ENCODE measurements at regions not wholly inside any gene's neighbourhood (a gene's known extent, or its start where the extent isn't known, plus 50 kb on each side); places are given as distances from the start of the nearest gene placed in this dataset.

DNA sequence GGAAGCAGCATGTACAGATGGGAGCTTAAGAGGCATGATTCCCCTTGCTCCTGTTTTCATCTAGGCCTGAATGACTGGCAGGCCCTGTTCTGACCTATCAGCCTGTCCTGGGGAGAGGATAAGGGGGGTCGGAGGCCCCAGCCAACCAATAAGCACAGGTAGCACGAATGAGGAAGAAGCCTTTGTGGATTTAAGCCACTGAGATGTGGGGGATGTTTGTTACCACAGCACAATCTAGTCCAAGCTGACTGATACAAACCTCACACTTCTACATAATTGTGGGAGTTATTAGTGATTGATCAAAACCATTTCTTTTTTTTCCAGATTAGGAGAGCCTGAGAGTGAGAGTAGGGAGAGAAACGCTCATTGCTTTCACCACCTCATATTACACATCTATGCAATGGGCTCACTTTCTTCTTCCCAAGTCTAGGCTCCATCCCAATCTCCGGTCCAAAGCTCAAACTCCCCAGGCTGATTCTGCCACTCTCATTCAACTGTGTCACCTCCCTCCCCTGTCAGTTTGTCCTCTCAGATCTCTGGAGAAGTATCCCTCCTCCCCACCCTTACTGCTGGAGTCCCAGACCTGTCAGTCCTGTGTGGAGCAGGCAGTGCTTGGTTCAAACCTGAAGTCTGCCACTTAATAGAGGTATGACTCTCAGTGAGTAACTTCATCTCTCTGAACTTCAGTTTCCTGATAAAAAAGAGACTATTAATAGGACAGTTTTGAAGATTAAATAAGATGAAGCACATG is 220.5 kb downstream of the PTPRU start:
- no peak overlapping the region for H3K9ac ChIP-seq
- no peak overlapping the region for H2AFZ ChIP-seq (ENCODE audit: low read depth)
- H3K27ac ChIP-seq, result no peak overlapping the region
- no peaks in the 10 kb centered on the region for H3K36me3 ChIP-seq (ENCODE audit: insufficient read depth)
- H3K4me2 ChIP-seq, result no peak overlapping the region
- H3K4me1 ChIP-seq (ENCODE audit: low read depth, poor library complexity, severe bottlenecking), result no peaks in the 10 kb centered on the region
- H3K27me3 ChIP-seq (ENCODE audit: insufficient read depth, low read depth), result peaks cover 5% of the 10 kb centered on the region; the same call in 1 of the 2 replicates
- no peaks in the 10 kb centered on the region for H3K79me2 ChIP-seq (ENCODE audit: insufficient read depth, low read depth)
- no peaks in the 10 kb centered on the region for H4K20me1 ChIP-seq (ENCODE audit: insufficient read depth)
- TF ChIP-seq, protein P1, sequence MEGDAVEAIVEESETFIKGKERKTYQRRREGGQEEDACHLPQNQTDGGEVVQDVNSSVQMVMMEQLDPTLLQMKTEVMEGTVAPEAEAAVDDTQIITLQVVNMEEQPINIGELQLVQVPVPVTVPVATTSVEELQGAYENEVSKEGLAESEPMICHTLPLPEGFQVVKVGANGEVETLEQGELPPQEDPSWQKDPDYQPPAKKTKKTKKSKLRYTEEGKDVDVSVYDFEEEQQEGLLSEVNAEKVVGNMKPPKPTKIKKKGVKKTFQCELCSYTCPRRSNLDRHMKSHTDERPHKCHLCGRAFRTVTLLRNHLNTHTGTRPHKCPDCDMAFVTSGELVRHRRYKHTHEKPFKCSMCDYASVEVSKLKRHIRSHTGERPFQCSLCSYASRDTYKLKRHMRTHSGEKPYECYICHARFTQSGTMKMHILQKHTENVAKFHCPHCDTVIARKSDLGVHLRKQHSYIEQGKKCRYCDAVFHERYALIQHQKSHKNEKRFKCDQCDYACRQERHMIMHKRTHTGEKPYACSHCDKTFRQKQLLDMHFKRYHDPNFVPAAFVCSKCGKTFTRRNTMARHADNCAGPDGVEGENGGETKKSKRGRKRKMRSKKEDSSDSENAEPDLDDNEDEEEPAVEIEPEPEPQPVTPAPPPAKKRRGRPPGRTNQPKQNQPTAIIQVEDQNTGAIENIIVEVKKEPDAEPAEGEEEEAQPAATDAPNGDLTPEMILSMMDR (conservative IDR thresholded peaks at IDR 0.05; ENCODE audit: low read depth, low read length), result no peak
- no peak overlapping the region for H3K4me3 ChIP-seq (IDR thresholded peaks at IDR 0.05; ENCODE audit: insufficient read depth, low read depth, low read length)

DNA sequence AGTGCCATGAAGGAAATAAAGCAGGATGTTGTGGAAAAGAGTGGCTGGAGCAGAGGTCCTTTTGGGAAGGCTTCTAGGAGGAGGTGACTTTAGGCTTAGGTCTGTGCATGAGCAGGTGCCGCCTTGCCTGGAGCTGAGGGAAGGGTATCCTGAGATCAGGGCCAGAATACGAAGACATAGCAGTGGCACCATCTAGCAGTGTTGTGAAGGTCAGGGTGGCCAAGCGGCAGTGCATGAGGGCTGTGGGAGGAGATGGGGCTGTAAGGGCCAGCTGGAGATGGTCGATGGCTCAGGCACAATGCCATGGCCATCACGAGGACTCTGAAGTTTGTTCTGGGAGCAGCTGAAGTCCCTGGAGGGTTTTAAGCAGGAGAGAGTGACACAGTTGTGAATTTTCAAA is 219.5 kb downstream of the PTPRU start:
- H2AFZ ChIP-seq (ENCODE audit: low read depth), result no peak overlapping the region
- H3K4me2 ChIP-seq, result no peak overlapping the region
- no peak overlapping the region for H3K4me3 ChIP-seq (IDR thresholded peaks at IDR 0.05; ENCODE audit: insufficient read depth, low read depth, low read length)
- H3K4me1 ChIP-seq (ENCODE audit: low read depth, poor library complexity, severe bottlenecking), result no peaks in the 10 kb centered on the region
- TF ChIP-seq, protein P1 (conservative IDR thresholded peaks at IDR 0.05; ENCODE audit: low read depth, low read length), result no peak
- no peak overlapping the region for H3K27ac ChIP-seq
- H3K36me3 ChIP-seq (ENCODE audit: insufficient read depth), result no peaks in the 10 kb centered on the region
- H3K27me3 ChIP-seq (ENCODE audit: insufficient read depth, low read depth), result peaks cover 5% of the 10 kb centered on the region; the same call in 1 of the 2 replicates
- H3K79me2 ChIP-seq (ENCODE audit: insufficient read depth, low read depth), result no peaks in the 10 kb centered on the region
- H4K20me1 ChIP-seq (ENCODE audit: insufficient read depth), result no peaks in the 10 kb centered on the region
- H3K9ac ChIP-seq, result no peak overlapping the region

DNA sequence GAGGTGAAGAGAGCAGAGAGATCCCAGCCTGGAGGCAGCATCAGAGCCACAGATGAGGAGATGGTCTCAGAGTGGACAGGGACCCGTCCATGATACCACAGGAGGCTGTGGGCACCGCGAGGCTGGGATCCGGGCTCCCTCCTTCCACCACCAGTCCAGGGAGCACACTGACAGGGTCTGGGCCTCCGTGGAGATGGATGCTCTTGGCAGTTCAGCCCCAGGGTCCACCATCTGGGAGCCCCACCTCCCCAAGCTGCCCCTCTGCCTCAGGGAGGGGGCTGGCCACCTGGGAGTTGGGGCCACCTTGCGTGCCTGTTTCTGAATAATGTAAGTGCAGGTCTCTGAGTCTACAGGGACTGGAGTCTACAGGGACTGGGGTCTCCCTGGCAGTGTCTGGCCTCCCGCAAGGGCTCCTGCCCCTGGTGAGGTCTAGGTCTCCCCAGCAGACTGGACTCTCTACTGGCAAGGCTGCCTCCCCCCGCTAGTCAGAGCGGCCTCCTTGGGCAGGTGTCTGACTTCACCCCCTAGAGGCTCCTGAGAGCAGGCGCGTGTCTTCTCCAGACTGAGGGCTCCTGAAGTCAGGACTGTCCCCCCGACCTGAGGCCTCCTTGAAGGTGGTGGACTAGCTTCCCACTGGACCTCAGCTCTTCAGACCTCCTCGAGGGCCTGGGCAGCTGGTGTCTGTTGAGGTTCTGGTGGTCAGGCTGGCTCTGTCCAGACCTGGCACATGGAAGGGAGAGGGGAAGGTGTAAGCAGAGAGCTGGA is 218.5 kb downstream of the PTPRU start:
- Histone ChIP-seq H3K4me1 (ENCODE audit: low read depth, poor library complexity, severe bottlenecking) (no peaks in the 10 kb centered on the region), H3K79me2 (ENCODE audit: insufficient read depth, low read depth) (no peaks in the 10 kb centered on the region), H3K36me3 (ENCODE audit: insufficient read depth) (no peaks in the 10 kb centered on the region), H3K27me3 (ENCODE audit: insufficient read depth, low read depth) (peaks cover 5% of the 10 kb centered on the region; the same call in 1 of the 2 replicates), H3K4me3 (IDR thresholded peaks at IDR 0.05; ENCODE audit: insufficient read depth, low read depth, low read length) (no peak overlapping the region), H3K9ac (no peak overlapping the region), H2AFZ (ENCODE audit: low read depth) (no peak overlapping the region), H3K4me2 (no peak overlapping the region), H4K20me1 (ENCODE audit: insufficient read depth) (no peaks in the 10 kb centered on the region), H3K27ac (no peak overlapping the region)
- TF ChIP-seq, protein P1 (conservative IDR thresholded peaks at IDR 0.05; ENCODE audit: low read depth, low read length), result no peak

DNA sequence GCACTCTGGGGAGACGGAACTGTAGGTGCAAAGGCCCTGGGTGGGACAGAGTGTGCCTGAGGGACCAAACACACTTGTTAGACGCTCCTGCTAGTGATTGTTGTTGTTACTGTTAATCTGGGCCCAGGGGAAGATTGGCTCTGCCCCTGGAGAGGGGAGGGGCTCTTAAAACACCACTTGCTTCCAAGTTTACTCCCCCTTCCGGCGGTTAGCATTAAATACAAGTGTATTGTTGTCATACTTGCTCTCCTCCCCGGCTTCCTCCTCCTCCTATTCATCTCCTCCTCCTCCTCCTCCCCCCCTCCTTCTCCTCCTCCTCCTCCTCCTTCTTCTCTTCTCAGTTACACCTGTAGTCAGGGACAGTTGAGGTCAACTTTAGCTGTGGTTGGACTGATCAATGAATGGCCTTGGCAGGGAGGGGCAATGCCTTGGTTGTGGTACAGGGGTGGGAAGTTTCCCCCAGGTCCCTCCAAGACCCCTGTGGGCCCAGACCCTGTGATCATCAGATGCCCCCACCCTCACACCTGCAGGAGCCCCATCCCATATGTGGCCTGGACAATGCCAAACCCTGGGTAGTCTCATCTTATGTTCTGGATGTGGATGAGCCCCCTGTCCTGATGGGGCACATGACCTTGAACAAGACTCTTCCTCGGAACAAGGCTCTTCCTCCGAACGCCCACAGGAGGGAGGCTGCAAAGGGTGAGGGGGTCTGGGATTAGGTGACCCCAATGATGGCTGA is 217.3 kb downstream of the PTPRU start:
- Histone ChIP-seq H3K27ac (no peak overlapping the region), H3K9ac (no peak overlapping the region), H3K27me3 (ENCODE audit: insufficient read depth, low read depth) (peaks cover 7% of the 10 kb centered on the region; the same call in 1 of the 2 replicates), H3K4me2 (no peak overlapping the region), H3K4me1 (ENCODE audit: low read depth, poor library complexity, severe bottlenecking) (no peaks in the 10 kb centered on the region), H3K79me2 (ENCODE audit: insufficient read depth, low read depth) (no peaks in the 10 kb centered on the region), H2AFZ (ENCODE audit: low read depth) (no peak overlapping the region), H3K4me3 (IDR thresholded peaks at IDR 0.05; ENCODE audit: insufficient read depth, low read depth, low read length) (no peak overlapping the region), H3K36me3 (ENCODE audit: insufficient read depth) (no peaks in the 10 kb centered on the region), H4K20me1 (ENCODE audit: insufficient read depth) (no peaks in the 10 kb centered on the region)
- TF ChIP-seq, protein P1 (conservative IDR thresholded peaks at IDR 0.05; ENCODE audit: low read depth, low read length), result no peak; the same call in 1 of the 2 replicates

Measured in KMS-11 (cell line).